GM18858 (cell line): ENCODE measurements at regions not wholly inside any gene's neighbourhood (a gene's known extent, or its start where the extent isn't known, plus 50 kb on each side); places are given as distances from the start of the nearest gene placed in this dataset.

Experiments
- ATAC-seq: cut with Tn5 transposase; IDR thresholded peaks from one replicate; pipeline ENCODE4 v1.9.1; 2021; ENCODE audit not compliant: unreplicated experiment

DNA sequence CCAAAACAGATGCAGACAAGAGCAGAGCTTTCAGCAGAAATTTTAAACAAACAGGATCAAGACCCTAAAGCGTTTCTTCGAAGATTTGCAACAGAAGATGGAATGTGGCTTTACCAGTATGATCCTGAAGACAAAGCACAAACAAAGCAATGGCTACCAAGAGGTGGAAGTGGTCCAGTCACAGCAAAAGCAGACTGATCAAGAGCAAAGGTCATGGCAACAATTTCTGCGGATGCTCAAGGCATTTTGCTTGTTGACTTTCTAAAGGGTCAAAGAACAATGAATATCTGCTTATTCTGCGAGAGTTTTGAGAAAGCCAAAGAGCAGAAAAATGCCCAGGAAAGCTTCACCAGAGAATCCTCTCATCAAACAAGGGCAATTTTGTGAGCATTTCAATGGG, 130.4 kb downstream of the MBL2 start:
- ATAC-seq = no peak

DNA sequence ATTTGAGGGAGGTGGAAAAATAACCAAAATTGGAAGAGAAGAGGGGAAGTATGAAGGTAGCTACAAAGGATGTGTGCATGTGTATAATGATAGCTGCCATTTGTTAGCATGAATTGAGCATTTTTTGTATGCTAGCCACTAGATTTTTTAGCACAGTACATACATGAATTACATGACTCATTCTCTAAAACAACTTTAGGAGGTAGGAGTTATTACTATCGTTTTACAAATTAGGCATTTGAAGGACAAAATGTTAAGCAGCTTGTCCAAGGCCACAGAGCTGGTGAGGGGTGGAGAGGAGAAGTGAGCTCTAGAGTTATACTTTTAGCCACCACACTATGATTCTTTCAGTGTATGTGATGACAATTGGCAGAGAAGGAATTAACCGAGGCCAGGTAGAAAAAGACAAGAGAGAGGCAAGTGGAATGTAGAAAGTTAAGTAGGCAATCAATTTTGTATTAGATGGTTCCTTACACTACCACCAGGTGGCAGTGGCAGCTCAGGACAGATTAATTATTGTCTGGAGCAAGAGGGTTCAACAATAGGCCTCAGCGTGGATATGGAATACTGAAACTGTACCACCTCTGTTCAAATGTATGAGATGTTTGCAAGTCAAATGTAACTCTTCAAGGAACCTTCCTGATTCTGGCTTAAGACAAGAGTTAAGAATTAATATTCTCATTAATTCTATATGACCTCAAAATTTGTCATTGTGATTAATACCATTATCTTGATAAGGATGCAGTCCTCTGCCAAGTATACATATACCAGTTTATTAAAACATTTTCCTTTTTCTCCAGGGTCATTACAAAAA, 128.0 kb downstream of the MBL2 start:
- peak; percentile 77 for ATAC-seq

GRCh38 chr10:52645187-52645758, 127.3 kb downstream of the MBL2 start:
- ATAC-seq = no peak

DNA sequence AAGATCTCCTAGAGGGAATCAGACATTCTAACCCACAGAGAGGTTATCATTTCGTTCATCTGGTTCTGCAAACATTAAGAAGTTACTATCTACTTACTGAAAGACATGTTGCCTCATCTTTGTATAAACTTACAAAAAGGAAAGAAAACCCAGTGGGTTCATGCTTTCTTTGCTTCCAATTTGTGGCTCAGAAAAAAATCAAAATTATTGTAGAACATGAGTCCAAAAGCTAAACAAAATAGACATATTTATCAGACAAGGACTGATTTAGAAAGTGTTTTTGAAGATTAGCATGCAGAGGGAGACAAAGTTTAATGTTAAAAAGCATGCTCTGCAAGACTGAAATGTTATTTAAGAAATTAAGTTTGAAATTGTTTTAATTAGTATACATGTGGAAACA, 123.1 kb downstream of the MBL2 start:
- no peak for ATAC-seq

- no peak for ATAC-seq
These were observed 121.7 kb downstream of the MBL2 start for GRCh38 chr10:52650873-52651272.

DNA sequence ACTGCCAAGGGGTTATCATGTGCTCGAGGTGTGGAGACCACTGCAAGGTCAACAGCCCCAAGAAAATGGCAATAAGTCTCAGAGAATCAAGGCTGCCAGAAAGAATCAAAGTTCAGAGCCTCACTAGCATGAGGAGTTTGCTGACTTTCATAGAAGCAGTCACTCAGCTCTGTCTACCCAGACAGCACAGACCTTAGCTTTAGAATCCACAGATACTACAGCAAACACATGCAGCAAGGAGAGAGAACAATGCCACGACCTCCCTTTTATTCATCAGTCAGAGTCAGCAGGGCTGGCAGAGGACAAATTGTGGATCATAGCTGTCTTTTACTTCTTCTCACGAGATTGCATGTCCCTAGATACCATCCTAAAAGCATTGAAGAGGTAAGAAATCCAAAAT, 121.3 kb downstream of the MBL2 start:
- ATAC-seq = no peak

- ATAC-seq = no peak
These were observed 119.9 kb downstream of the MBL2 start for GRCh38 chr10:52652431-52653262.

- ATAC-seq = no peak
These were observed 119.2 kb downstream of the MBL2 start for GRCh38 chr10:52653263-52653909.

GRCh38 chr10:52654201-52654600, 118.4 kb downstream of the MBL2 start:
- ATAC-seq = no peak

DNA sequence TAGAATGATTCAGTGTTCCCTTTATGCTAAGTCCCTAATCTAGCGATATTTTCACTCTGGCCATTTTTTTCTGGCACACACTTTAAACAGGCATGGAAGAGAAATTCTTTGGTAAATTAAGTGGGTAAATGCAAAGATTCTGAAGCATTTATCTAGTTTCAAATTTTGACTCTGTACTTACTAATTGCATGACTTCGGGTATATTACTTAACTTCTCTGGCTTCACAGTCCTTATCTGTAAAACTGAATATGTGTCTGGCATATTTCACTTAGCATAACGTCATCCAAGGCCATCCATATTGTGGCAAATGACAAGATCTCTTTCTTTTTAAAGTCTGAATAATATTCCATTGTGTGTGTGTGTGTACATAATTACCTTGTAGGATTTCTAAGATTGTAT, 114.5 kb downstream of the MBL2 start:
- ATAC-seq = no peak

DNA sequence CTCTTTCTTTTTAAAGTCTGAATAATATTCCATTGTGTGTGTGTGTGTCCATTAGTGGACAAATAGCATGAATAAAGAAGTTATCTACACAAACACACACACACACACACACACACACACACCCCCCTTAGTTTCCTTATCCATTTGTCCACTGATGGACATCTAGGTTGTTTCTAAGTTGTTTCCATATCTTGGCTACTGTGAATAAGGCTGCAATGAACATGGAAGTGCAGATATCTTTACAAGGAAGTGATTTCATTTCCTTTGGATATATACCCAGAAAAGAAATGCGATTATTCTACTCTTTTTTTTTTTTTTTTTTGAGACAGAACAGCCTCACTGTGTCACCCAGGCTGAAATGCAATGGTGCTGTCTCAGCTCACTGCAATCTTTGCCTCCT, 113.5 kb downstream of the MBL2 start:
- ATAC-seq = no peak

DNA sequence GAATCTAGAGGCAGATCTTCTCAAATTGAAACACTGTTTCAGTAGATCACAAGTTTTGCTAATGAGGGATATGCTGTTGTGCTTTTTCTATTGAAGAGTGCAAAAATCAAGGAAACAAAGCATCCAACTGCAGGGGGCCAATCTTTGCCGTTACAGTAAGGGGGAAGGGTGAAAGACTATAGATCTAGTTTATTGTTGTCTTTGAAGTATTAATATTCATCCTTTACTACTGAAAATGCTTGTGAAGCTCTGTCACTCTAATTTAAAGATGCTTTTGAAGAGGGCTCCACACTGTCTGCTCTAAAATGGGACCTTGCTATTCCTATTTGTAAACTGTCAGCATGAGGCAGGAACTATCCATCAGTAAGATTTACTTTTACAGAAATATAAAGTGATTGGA, 110.3 kb downstream of the MBL2 start:
- no peak for ATAC-seq

GRCh38 chr10:52663161-52663560, 109.4 kb downstream of the MBL2 start:
- ATAC-seq = no peak

DNA sequence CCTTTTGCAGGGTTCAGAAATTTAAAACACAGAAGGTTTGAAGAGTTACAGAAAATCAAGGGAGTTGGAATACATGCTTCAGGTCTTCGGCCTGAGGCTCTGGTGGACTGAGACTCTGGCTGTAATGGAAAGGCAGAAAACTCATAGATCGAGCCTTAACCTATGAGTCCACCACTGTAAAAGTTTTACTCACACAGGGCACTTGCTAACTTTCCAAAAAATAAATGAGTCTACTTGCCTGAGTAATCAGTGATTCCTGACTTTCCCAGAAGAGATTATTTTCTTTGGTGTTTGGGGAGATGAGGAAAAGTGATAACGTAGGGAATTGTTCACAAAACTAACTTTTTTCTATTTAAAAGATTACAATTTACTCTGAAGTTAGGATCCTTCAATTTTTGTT, 108.0 kb downstream of the MBL2 start:
- ATAC-seq = no peak

GRCh38 chr10:52665821-52666220, 106.8 kb downstream of the MBL2 start:
- no peak for ATAC-seq

- no peak for ATAC-seq
These were observed 105.7 kb downstream of the MBL2 start for GRCh38 chr10:52666931-52667330.

- ATAC-seq = no peak
These were observed 104.6 kb downstream of the MBL2 start for GRCh38 chr10:52668024-52668423.

GRCh38 chr10:52672880-52673279, 99.7 kb downstream of the MBL2 start:
- ATAC-seq = no peak

- ATAC-seq = no peak
These were observed 99.1 kb downstream of the MBL2 start for GRCh38 chr10:52673468-52673867.

- no peak for ATAC-seq
These were observed 98.1 kb downstream of the MBL2 start for GRCh38 chr10:52674474-52674873.

GRCh38 chr10:52677086-52677485, 95.5 kb downstream of the MBL2 start:
- no peak for ATAC-seq
